RCC 7860 (cell line): ENCODE measurements at regions not wholly inside any gene's neighbourhood (a gene's known extent, or its start where the extent isn't known, plus 50 kb on each side); places are given as distances from the start of the nearest gene placed in this dataset.
"Not testable (repeated sequence)": the region's sequence is repeated elsewhere in the genome, so short reads cannot be mapped to it uniquely, and the experiment has no call there.

ENCODE experiments used
- DNase-seq: peaks from one replicate; pipeline ENCODE4 v3.0.0-alpha.2; 2015; ENCODE audit warnings: low spot score
- FAIRE-seq: peaks from 2 replicates; lab custom pipeline; 2012; peaks lifted over from hg19 to GRCh38; lab: Jason Lieb, UNC

DNA sequence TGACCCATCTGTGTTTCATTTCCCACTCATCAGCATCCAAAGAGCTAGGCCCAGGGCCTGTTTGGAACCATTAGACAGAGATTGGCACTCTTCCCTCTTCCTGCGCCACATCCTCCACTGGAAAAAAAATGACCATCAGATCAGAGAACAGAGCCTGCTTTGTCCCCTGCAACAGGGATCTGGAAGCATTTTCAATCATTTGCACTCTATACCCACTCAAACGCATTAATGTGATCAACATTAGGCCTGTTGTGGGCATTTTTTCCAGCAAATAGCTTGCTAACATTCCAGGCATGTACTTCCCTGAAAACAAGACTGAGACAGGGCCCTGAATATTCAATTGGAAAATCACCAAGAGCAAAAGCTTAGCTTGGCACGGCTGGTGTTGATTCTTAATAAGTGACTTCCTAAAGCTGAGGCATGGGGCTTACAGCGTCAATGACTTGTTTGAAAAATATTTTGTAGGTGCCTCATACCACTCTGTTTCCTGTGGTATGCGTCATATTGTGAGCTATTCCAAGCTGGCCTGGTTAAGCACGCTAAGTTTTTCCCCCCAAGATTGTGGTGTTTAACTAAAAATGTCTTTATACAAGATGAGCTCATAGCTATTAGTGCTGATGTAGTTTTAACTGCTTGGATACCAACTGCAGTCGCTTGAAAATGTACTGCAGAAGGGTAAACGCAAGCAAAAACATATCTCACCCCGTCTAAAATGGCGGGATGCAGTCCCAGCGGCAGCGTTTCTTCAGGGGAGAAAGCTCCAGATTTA lies 404.4 kb downstream of the SPRY2 start:
- peak; percentile 97 for FAIRE-seq
- peak; percentile 99 for DNase-seq

DNA sequence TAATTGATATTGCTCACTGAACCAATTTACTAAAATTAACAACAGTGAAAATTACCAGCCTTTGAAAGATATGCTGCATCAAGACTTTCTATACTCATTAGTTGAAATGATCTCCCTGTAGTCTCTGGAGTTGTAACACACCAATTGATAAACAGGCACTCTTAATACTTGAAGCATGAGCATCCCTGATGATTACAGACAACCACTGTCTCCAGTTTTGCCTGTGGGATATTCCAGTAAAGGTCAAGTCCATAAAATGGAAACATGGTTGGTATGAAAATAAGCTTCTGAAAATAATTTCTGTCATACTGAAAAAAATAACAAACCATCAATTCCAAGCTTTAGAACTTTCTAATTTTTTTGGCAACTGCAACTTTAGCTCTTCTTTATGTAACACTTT lies 405.8 kb downstream of the SPRY2 start:
- no peak for FAIRE-seq
- no peak for DNase-seq

DNA sequence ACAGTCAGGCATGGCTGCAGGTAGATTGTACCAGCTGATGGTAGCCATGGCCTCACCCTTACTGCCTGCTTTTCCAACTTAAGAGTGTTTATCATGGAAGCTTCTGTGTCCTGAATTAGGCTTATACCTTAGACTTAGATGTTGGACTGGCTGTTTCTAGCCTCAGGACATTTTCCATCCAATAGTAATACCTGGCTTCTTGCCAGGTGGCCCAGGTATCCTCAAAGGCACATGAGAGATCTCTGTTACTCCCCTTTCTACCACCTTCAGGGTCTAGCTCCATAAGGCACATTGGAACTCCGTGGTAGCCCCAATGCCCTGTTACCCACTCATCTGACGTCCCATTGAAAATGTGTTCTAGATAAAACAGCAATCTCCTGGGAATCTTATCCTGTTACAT lies 407.5 kb downstream of the SPRY2 start:
- DNase-seq = no peak
- no peak for FAIRE-seq

DNA sequence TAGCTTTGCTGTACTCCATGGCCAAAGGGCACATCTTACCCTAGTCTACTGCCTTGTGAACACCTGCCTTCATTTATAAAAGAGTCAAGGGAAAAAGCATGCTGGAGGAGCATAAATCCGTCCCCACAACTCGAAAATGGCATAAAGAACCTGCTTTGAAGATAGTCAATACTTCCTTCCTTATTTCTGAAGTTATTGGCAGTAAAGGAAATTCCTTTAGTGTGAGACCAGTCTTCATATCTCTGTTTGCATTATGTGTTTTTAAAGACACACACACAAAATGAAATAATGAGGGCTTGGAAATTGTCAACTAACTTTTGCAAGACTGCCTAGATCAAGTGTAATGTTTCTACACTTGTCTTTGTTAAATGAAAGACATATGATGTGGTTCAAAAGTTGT lies 408.4 kb downstream of the SPRY2 start:
- DNase-seq (no peak), FAIRE-seq (no peak)

DNA sequence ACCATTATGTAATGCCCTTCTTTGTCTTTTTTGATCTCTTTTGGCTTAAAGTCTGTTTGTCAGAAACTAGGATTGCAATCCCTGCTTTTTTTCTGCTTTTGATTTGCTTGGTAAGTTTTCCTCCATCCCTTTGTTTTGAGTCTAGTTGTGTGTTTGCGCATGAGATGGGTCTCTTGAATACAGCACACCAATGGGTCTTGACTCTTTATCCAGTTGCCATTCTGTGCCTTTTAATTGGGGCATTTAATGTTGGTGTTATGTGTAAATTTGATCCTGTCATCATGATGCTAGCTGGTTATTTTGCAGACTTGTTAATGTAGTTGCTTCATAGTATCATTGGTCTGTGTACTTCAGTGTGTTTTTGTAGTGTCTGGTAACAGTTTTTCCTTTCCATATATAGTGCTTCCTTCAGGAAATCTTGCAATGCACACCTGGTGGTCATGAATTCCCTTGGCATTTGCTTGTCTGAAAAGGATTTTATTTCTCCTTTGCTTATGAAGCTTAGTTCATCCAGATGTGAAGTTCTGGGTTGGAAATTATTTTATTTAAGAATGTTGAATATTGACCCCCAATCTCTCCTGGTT lies 416.9 kb downstream of the SPRY2 start:
- not testable (repeated sequence) for DNase-seq, FAIRE-seq

DNA sequence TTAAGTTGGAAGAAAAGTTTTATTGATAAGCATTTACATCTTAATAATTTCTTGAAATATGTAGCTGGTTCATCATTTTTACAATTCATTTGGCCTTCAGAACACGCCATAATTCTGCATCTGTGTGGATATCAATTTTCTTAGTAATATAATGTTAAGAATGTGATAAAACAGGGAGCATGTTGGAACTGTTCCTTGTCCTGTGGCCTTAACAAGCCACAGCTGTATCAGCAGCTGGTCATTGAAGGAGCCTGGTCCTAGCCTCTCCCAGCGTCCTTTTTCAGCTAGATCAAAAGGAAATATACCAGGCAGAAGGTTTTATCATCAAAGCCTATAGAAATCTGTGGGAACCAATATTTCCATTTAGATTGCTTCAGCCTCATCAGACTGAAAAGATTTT lies 421.8 kb downstream of the SPRY2 start:
- FAIRE-seq (no peak), DNase-seq (no peak)

DNA sequence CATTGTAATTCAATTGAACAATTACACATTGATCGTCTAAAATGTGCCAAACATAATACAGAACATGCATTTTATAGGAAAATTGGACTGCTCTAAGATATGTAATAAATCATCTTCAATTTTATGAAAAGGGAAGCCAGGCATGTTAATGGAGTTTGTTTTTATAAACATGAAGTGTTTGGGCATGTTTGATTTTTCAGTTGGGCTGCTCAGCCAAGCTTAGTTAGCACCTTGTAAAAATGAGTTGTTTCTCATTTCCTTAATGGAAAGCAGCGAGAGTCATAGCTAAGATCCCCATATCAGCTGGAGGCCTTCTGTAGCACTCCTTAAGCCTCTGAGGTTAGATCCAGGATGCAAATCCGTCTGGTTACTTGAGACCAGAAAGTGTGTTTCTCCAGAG lies 422.3 kb downstream of the SPRY2 start:
- FAIRE-seq (no peak), DNase-seq (no peak)

DNA sequence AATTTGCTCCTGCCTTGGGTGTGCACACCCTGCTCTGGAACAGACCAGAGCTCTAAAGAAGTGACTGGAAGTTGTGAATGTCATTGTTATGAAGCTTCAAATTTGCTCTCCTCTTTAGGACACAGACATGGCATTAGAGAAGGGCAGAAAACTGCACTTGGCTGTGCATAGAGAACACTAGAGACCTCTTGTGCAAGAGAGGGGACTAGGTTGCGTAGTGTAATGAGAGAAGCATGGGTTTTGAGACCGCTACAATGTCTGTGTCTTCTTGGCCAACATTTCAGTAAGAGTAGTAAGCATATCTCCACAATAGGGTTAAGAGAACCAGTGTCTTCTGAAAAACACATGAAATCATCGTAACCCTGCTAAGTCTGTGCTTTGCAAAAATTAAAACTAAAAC lies 423.3 kb downstream of the SPRY2 start:
- FAIRE-seq (no peak), DNase-seq (no peak)

DNA sequence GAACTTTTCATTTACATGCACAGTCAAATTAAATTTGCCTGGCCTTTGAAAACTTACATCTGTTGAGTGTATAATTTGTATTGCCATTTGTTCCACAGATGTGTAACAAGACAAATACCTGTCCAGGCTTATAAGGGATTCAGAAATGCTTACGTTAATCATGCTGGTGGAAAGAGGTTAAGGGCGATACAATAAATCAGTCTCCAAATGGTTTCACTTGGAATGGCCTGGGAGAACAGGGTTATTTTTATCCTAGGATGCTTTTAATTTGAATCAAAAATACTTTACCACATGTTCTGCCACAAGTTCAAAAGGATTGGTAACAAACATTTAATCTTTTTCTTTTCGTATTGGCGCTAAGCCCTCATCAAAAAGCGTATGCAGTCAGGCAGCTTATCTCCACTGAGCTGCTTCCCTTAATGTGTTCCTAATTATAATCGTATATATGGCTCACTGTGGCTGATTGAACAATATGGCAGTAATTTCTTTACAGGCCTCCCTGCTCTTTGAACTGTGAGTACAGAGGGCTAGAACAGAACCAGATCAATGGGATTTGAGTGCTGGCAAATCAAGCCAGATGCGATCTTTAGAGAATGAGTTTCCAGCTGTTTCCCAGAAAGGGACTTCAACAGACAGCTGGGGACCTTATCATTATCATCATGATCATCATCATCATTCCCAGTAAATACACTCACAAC lies 425.7 kb downstream of the SPRY2 start:
- FAIRE-seq = no peak
- no peak for DNase-seq

DNA sequence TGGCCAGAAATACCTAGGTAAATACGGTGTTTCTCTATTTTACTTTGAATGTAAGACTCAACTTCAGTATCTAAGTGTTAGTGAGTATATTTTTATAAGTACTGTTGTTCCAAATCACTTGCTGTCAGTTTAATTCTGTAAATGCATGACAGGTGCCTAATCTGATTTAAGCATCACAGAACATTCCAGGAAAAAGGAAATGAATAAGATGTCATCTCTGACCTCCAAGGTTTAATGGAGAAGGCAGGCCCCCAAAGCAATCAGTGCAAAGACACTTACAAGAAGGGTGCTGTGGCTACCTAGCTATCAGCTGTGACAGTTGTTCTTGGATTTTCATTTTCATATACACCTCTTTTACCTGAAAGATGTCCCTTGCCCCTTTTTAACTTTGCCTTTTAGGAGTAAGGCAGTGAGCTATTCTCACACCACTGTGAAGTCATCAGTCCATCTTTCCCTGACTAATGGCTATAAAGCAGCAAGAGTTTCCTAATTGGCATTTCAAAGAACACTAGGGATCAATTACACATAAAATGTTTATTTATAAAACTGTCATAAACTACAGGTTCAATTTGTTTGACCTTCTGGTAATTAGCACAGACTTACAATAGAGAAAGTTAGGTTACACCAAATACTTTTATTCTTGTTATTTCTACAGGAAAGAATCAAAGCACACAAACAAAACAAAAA lies 427.6 kb downstream of the SPRY2 start:
- FAIRE-seq = no peak
- no peak for DNase-seq

DNA sequence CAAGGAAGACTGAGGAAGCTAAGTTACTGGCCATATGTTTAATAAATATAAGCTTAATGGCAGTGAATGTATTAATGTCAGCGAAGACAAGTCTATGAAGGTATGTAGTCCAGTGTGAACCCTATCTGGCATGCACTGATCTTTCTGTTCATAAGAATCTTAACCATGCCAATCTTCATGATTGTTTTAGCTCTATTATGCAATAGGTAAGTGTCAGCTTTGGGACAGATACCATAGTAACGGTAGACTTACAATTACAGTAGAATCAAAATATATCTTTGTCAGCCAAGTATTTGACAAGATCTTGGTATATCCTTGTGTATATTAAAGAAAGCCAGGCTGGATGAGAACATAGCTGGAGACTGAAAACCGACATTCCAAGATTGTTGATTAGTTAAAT lies 428.5 kb downstream of the SPRY2 start:
- FAIRE-seq (no peak), DNase-seq (no peak)

DNA sequence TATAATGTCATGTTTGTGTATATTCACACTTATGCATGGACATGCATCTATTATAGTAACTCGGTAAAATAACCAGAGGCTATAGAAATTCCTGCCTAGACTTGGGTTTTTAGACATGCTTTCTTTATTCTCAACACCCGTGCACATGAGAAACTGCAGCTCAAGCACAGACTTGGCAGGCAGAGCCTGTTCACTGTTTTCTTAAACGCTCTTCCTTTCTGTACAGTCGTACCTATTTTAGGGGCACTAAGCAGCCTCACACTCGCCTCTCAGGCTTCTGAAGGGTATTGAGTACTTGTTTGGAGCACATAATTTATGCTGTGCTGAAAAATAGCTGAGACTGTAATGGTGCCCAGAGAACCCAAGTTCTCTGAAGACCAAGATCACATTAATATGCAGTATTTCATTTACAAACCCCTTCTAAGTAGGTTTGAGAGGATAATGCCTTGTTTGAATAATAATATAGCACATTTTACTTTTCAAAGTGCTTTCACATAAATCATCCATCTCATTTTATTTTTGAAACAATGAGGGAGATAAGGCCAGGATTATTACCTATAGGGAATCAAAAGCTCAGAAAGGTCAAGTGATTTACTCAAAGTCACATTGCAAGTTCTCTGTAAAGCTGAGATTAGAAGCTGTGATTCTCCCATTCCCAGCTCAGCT lies 429.9 kb downstream of the SPRY2 start:
- no peak for FAIRE-seq
- no peak for DNase-seq

DNA sequence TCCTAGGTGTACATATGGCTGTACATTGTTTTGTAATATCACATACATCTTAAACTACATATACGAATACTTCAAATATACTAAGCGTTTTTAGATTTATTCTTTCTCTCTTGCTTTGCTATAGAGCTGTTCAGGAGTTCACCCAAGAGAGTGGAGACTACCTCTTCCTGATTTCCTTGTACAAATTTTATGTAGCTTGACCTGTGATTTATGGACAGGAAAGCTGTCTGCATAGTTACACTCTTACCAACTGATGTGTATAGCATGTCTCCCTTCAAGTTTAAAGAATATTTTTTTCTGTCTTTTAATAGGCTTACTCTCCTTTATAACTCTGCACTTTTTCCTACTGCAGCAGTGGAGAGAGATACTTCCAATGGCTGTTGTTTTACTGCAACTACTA lies 428.7 kb downstream of the NDFIP2 start:
- no peak for DNase-seq
- FAIRE-seq = no peak

DNA sequence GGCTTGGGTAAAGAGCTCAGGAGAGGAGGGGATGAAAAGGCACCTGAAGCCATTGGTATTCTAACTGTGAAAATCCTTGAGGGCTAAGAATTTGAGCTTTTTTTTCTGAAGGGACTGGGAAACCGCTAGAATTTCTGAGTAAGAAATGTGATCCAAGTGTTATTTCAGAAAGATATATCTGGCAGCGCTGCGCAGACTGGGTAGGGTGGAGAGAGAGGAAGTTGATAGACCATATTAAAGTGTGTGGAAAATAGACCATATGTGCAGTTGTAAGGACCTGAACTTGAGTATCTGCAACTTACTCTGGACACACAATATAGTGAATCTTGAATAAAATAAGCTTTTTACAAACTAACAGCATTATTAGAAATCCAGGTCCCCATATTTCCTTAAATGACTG lies 427.4 kb downstream of the NDFIP2 start:
- DNase-seq (no peak), FAIRE-seq (no peak)

DNA sequence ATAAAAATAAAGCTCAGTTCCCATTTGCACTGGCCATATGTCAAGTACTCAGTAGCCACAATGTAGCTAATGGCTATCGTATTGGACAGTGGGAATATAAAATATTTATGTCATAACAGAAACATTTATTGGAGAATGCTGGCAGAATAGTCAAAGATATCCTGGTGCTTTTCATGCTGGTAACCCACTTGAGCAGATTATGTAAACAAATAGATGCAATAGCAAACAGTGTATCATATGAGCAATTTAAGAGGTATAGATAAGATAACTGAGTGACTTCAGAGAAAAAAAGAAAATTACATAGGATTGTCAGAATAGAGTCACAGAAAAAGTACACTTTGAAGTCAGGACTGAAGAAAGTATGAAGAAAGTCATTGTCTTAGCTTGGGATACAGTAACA lies 426.6 kb downstream of the NDFIP2 start:
- no peak for FAIRE-seq
- DNase-seq = no peak

DNA sequence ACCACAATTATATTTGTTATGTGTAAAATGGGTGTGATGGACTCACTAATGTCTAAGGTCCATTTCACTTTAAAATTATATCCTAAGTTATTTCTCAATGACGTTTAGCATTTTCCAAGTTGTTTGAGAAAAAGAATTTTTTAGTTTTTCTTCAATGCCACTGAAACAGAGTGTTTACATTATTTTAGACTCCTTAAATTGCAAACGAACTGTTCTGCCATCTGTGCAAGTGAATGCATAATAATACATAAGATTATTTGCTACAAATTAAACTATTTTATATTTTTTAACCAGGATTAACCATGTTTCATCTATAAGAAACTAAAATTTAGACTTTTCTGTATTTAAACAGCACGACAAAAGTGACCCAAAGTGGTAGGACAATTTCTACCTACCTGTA lies 425.4 kb downstream of the NDFIP2 start:
- FAIRE-seq (no peak), DNase-seq (no peak)

DNA sequence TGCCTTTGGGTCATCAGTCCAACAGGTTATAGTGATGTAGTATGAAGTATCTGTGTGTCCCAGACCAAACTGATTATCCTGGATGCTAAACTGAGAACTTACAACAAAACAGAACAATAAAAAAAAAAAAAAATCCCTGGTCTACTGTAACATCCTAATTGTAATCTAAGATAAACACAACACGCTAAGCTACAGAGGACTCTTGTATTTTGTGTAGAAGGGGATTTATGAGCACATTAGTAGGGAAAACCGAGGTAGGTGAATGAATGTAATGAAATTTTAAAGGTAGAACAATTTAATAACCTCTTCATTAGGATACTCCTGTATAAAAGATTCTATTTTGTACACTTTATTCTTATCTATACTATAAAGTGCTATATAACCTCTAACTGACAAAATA lies 424.1 kb downstream of the NDFIP2 start:
- FAIRE-seq (no peak), DNase-seq (no peak)

DNA sequence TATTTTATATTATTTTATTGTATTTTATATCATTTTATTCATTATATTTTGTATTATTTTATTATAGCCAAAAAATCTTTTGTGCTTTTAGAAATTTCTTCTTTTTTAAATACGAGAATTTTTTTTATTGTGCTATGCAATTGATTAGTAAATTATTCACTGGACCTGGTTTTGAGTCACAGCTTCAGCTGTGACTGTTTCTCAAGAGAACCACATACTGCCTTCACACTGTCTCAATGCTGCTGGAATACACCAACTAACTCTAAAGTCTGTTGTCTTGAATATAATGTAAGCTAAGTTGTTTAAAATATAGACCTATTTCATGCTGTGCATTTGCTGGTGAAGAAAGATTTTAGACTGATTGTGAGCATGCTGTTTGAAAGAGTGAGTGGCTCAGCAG lies 423.6 kb downstream of the NDFIP2 start:
- DNase-seq (peak; percentile 19), FAIRE-seq (peak; percentile 88)

DNA sequence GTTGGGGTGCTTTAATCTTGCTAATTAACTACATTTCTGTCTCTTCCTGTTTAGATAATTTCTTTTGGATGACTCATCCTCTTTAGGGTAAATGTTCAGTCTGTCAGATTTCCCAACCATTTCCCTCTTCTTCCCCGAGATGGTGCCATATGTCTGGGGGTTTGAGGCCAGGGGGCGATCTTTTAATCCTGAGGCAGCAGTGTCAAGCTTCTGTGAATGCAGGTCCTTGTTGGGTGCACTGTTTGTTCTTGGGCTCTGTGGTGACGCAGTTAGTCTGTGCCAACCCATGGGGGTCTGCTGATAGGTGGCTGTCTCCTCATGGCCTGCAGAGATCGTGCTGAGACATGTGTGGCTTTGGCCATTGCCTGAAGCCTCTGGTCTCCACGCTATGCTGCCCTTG lies 420.4 kb downstream of the NDFIP2 start:
- no peak for FAIRE-seq
- DNase-seq = no peak

DNA sequence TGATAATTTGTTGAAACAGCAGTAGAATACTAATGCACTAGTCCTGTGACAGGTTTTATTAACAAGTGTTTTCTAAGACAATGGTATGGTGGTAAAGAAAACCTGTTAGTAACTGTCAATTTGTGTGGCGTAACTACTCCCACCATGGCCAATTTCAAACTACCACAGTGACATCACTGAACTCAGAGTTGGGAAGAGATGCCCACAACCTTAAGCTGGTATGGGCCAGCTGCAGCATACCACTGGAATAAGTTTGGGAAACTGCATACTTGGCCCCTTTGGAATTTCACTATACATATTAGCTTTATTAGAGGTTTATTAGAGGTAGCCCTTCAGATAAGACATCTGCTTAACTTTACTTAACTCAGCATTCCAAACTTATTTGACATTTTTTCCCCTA lies 419.4 kb downstream of the NDFIP2 start:
- no peak for DNase-seq
- FAIRE-seq = no peak

DNA sequence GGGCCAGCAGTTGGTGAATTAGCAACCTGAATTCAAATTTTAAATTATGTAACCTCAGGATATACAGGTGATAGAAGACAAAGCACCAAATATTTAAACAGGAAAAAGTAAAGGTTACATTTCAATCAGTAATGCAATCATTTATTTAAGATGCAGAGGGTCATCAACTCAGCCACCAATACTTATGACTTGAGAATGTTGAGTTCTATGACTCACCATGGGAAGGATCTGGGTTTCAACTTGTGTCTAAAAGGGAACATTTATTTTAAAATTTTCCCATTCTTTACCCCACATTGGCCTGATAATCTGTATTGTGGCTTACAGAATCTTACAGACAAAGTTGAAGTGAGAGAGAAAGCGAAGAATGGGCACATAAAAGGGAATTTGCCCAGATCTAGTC lies 418.0 kb downstream of the NDFIP2 start:
- no peak for DNase-seq
- FAIRE-seq = no peak
